ENCODE measurements at regions not wholly inside any gene's neighbourhood (a gene's known extent, or its start where the extent isn't known, plus 50 kb on each side); places are given as distances from the start of the nearest gene placed in this dataset.

GRCh38 chr5:56538580-56538979, 276.8 kb upstream of the MAP3K1 start:
- no peak overlapping the region for H3K4me3 ChIP-seq (ENCODE audit: low read depth, low read length)
- no peak for TF ChIP-seq CTCF (IDR thresholded peaks at IDR 0.05; ENCODE audit: borderline replicate concordance, insufficient read depth, low read depth, low read length)

- no peak for TF ChIP-seq CTCF (IDR thresholded peaks at IDR 0.05; ENCODE audit: borderline replicate concordance, insufficient read depth, low read depth, low read length)
- H3K4me3 ChIP-seq (ENCODE audit: low read depth, low read length), result no peak overlapping the region
These were observed 280.0 kb upstream of the MAP3K1 start for GRCh38 chr5:56535347-56535746.

- no peak overlapping the region for H3K4me3 ChIP-seq (ENCODE audit: low read depth, low read length)
- no peak for TF ChIP-seq CTCF (IDR thresholded peaks at IDR 0.05; ENCODE audit: borderline replicate concordance, insufficient read depth, low read depth, low read length)
These were observed 281.1 kb upstream of the MAP3K1 start for GRCh38 chr5:56534102-56534829.

- H3K4me3 ChIP-seq (ENCODE audit: low read depth, low read length), result no peak overlapping the region
- no peak for TF ChIP-seq CTCF (IDR thresholded peaks at IDR 0.05; ENCODE audit: borderline replicate concordance, insufficient read depth, low read depth, low read length)
These were observed 282.9 kb upstream of the MAP3K1 start for GRCh38 chr5:56532466-56532865.

GRCh38 chr5:56530626-56531138, 284.7 kb upstream of the MAP3K1 start:
- H3K4me3 ChIP-seq (ENCODE audit: low read depth, low read length), result no peak overlapping the region
- TF ChIP-seq CTCF (IDR thresholded peaks at IDR 0.05; ENCODE audit: borderline replicate concordance, insufficient read depth, low read depth, low read length), result no peak

- no peak overlapping the region for H3K4me3 ChIP-seq (ENCODE audit: low read depth, low read length)
- TF ChIP-seq CTCF (IDR thresholded peaks at IDR 0.05; ENCODE audit: borderline replicate concordance, insufficient read depth, low read depth, low read length), result no peak
These were observed 285.5 kb upstream of the MAP3K1 start for GRCh38 chr5:56529666-56530430.

All from GM12875 (cell line).